GM12872 (cell line): ENCODE measurements at regions not wholly inside any gene's neighbourhood (a gene's known extent, or its start where the extent isn't known, plus 50 kb on each side); places are given as distances from the start of the nearest gene placed in this dataset.

ENCODE experiments used
- CTCF ChIP-seq: IDR thresholded peaks from 3 replicates; pipeline ENCODE4 v1.5.1; 2011; ENCODE audit warnings: low read depth, mild to moderate bottlenecking, low read length, moderate library complexity; ENCODE audit not compliant: insufficient read depth

DNA sequence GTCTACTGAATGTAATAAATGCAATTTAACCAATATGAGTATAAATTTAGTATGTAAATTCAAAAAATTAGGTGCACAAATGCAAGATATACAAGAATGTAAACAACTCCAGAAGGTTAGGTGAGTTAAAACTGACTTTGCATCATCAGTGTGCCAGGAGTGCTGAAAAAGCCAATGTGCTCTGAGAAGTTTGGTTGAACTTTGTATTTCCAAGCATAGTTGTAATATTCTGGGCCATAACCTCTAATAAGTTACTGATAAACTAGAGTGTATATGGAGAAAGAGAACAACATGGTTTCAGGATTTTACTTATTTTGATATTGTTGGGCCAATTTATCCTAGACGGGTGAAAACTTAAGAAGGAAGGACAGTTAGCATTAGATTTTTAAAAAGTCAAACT, 876.9 kb upstream of the GHITM start:
- TF ChIP-seq CTCF = no peak

DNA sequence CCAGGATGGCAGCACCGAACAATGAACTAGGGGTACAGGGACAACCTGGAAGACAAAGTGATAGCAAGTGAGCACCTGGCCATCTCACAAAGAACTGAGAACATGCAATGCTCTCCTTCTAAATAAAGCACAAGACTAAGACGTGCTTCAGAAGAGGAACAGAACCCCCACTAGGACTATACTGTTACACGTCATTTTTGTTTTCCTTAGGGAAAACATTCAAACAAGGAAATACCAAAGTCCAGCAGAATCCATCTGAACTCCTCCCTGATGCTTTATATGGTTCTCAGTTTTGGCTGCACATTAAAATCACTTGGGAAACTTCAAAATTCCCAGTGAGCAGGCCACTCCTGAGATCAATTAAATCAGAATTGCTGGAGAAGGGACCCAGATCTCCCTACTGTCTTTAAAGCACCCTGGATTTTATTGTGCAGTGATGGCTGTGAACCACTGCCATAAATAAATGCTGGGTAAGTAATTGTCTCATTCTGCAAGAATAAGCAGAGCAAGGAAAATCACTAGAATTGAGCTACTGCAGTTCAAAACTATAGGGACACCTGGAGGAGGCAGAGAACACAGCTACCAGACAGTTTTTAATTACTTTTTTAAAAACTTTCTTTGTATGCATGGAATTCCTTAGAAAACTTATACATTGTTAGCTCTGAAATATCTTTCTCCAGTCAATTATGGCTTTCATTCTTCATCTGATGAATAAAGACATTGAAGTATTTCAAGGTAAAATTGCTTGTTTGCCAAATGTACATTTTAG, 866.5 kb upstream of the GHITM start:
- no peak for TF ChIP-seq CTCF

- TF ChIP-seq CTCF = no peak
These were observed 865.2 kb upstream of the GHITM start for GRCh38 chr10:83274088-83274487.

GRCh38 chr10:83276971-83277370, 862.3 kb upstream of the GHITM start:
- TF ChIP-seq CTCF = no peak

DNA sequence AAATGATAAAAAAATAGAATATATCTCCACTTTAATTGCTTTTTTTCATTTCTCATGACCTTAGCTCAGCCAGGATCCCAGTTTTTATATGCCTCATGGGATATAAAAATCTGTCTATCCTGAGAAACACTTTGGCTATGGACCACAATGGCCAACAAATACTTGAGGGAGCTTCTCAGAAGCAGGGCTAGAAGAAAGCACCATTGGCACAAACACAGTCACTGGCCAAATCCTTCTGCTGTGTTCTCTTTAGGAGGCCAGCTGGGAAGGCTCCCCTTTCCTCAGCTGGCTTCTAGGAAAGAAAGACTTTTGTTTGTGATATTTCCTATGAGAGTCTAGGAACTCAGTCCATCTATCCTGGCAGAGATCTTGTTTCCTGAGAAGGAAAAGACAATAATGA, 856.2 kb upstream of the GHITM start:
- TF ChIP-seq CTCF = no peak

- TF ChIP-seq CTCF = no peak
These were observed 851.9 kb upstream of the GHITM start for GRCh38 chr10:83287374-83287773.

DNA sequence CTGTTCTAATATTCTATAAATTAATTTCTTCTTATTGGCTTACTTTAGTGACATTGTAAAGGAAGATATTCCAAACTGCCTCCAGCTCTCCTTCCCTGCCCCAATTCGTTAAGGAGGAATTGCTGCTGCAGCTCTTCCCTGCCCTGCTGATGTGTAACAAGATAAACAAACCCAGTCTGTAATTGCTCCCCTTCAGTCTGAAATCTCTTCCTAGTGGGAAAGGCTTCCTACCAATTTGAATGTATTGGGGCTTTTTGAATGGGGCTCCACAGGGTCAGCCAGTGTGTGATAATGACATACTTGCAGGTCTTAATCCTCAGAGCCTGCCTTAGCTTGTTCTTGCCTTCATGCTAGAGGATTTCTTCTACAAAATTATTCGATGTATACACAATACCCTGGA, 849.9 kb upstream of the GHITM start:
- TF ChIP-seq CTCF = no peak
